Caco-2 (cell line): ENCODE measurements at regions not wholly inside any gene's neighbourhood (a gene's known extent, or its start where the extent isn't known, plus 50 kb on each side); places are given as distances from the start of the nearest gene placed in this dataset.
"Not testable (repeated sequence)": the region's sequence is repeated elsewhere in the genome, so short reads cannot be mapped to it uniquely, and the experiment has no call there.

Experiments
- BruUV-seq: library from RNA; stranded (reverse); fragments of 400-500 nt; replicated peaks from 2 replicates; lab custom pipeline; 2021; lab: Mats Ljungman, UMichigan
- CTCF ChIA-PET: fragments of 300-600 bp; sonication (Branson Sonifier 250); formaldehyde crosslinking; loops from one replicate; lab custom pipeline; 2022; ENCODE audit warnings: antibody characterized with exemption; lab: Charles Lee
- POLR2A ChIA-PET: fragments of 300-600 bp; sonication (Branson Sonifier 250); formaldehyde crosslinking; loops from one replicate; lab custom pipeline; 2022; ENCODE audit warnings: antibody characterized with exemption; lab: Charles Lee
- DNase-seq, 2 experiments: peaks; one replicate each; pipeline versions ENCODE4 v3.0.0 to v3.0.0-alpha.2; 2020 to 2022
- H3K27me3 ChIP-seq: replicated peaks from 2 replicates; pipeline ENCODE4 v1.6.0; 2011; ENCODE audit warnings: low read length; ENCODE audit not compliant: control insufficient read depth, insufficient read depth
- H3K36me3 ChIP-seq: 2 replicates; pipeline ENCODE4 v1.5.1; 2011; ENCODE audit warnings: low read length; ENCODE audit not compliant: control insufficient read depth, insufficient read depth
- H3K4me1 ChIP-seq: fragments of 250-450 bp; sonication (Bioruptor Pico); 2 replicates; pipeline ENCODE4 v1.5.1; 2020; ENCODE audit warnings: mild to moderate bottlenecking
- H3K4me3 ChIP-seq: 2 replicates; pipeline ENCODE4 v1.5.1; 2011; ENCODE audit warnings: low read depth, mild to moderate bottlenecking, control low read depth, low read length
- H3K9me3 ChIP-seq: fragments of 250-450 bp; sonication (Bioruptor Pico); 2 replicates; pipeline ENCODE4 v1.5.1; 2020; ENCODE audit warnings: mild to moderate bottlenecking, moderate library complexity
- H3K27ac Mint-ChIP-seq: one replicate; pipeline ENCODE4 v1.8.0; 2022; ENCODE audit warnings: mixed read lengths; ENCODE audit not compliant: unreplicated experiment
- H3K27me3 Mint-ChIP-seq: one replicate; pipeline ENCODE4 v1.8.0; 2022; ENCODE audit warnings: mixed read lengths; ENCODE audit not compliant: insufficient read depth, unreplicated experiment
- H3K36me3 Mint-ChIP-seq: one replicate; pipeline ENCODE4 v1.8.0; 2022; ENCODE audit warnings: mild to moderate bottlenecking, mixed read lengths; ENCODE audit not compliant: insufficient read depth, unreplicated experiment
- H3K4me1 Mint-ChIP-seq: one replicate; pipeline ENCODE4 v1.8.0; 2022; ENCODE audit warnings: low read depth, mixed read lengths; ENCODE audit not compliant: unreplicated experiment
- H3K4me3 Mint-ChIP-seq: one replicate; pipeline ENCODE4 v1.8.0; 2022; ENCODE audit warnings: mild to moderate bottlenecking, moderate library complexity, mixed read lengths; ENCODE audit not compliant: unreplicated experiment
- H3K9me3 Mint-ChIP-seq: one replicate; pipeline ENCODE4 v1.8.0; 2022; ENCODE audit warnings: mixed read lengths; ENCODE audit not compliant: unreplicated experiment
- CTCF ChIP-seq, 2 experiments: fragments of 200-600 bp in 1 of 2; IDR thresholded peaks; 1 replicate in 1 of 2; 2 replicates in 1 of 2; pipeline versions ENCODE4 v1.5.1 to v1.8.0; 2011 to 2022; ENCODE audit warnings: antibody characterized with exemption in 1 of 2, control low read depth in 1 of 2, inconsistent platforms in 1 of 2, low read depth in 1 of 2, low read length in 1 of 2, mild to moderate bottlenecking in 1 of 2, moderate library complexity in 1 of 2; ENCODE audit not compliant: insufficient read depth in 1 of 2, severe bottlenecking in 1 of 2, unreplicated experiment in 1 of 2
- intact Hi-C: fragments of 100-400 bp; cut with micrococcal nuclease; formaldehyde crosslinking; loops from one replicate; pipeline ENCODE4 v1.10.0; 2022; ENCODE audit not compliant: unreplicated experiment

DNA sequence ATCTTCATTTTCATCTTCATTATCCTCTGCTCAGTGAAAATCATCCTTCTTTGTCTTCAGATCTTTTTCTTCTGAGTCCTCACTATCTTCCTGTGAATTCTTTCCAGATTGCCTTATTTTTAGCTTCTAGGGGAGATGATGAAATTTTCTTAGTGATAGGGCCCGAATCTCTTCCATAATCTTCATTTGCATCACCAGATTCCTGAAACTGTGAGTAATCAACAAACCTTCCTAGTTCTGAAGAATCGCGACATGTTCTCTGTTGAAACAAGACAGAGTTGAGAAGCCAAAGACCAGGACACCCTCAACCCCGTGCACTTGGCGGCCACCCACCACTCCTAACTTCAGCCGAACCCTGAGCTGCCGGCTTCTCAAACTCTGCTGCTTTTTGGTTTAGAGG is 92.8 kb upstream of the CDC42BPA start:
- no peak overlapping the region for H3K27ac Mint-ChIP-seq
- POLR2A ChIA-PET, result no interaction called here

GRCh38 chr1:227406332-227406731 is 88.0 kb upstream of the CDC42BPA start:
- H3K4me1 ChIP-seq, intact Hi-C loops, H3K4me1 Mint-ChIP-seq, BruUV-seq, H3K27me3 Mint-ChIP-seq, H3K9me3 ChIP-seq, H3K4me3 Mint-ChIP-seq, CTCF ChIA-PET, H3K4me3 ChIP-seq, H3K27ac Mint-ChIP-seq, H3K36me3 ChIP-seq, POLR2A ChIA-PET, H3K9me3 Mint-ChIP-seq, H3K36me3 Mint-ChIP-seq, DNase-seq, H3K27me3 ChIP-seq: not testable (repeated sequence)

More for the DNA sequence above, 92.8 kb upstream of the CDC42BPA start:
- no peaks in the 10 kb centered on the region for H3K36me3 ChIP-seq
- H3K27me3 ChIP-seq, result no peaks in the 10 kb centered on the region
- no peaks in the 10 kb centered on the region for H3K4me1 ChIP-seq
- Mint-ChIP-seq H3K9me3 (no peaks in the 10 kb centered on the region), H3K36me3 (no peaks in the 10 kb centered on the region), H3K4me3 (no peak overlapping the region), H3K27me3 (peaks cover 3% of the 10 kb centered on the region), H3K4me1 (no peaks in the 10 kb centered on the region)
- no peaks in the 10 kb centered on the region for H3K9me3 ChIP-seq
- no peak overlapping the region for H3K4me3 ChIP-seq
- DNase-seq, result no peak
- intact Hi-C loops, result no loop called here
- no peak for TF ChIP-seq CTCF (IDR thresholded peaks at IDR 0.05; ENCODE audit: insufficient read depth in 1 of 2, low read depth in 1 of 2, low read length in 1 of 2, severe bottlenecking in 1 of 2, unreplicated experiment in 1 of 2)
- no TSS peak for BruUV-seq
- CTCF ChIA-PET, result no interaction called here

DNA sequence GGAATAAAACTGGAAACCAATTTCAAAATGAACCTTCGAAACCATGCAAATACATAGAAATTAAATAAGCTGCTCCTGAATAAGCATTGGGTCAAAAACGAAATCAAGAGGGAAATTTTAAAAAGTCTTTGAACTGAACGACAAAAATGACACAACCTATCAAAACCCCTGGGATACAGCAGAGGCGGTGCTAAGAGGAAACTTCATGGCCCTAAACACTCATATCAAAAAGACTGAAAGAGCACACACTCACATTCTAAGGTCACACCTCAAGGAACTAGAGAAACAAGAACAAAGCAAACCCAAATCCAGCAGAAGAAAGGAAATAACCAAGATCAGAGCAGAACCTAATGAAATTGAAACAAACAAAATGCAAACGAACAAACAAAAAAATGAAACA is 85.2 kb upstream of the CDC42BPA start:
- Mint-ChIP-seq H3K9me3 (no peaks in the 10 kb centered on the region), H3K4me3 (no peak overlapping the region), H3K36me3 (no peaks in the 10 kb centered on the region), H3K4me1 (peaks cover 6% of the 10 kb centered on the region), H3K27me3 (no peaks in the 10 kb centered on the region), H3K27ac (no peak overlapping the region)
- Histone ChIP-seq H3K4me3 (no peak overlapping the region), H3K27me3 (no peaks in the 10 kb centered on the region), H3K9me3 (no peaks in the 10 kb centered on the region), H3K4me1 (0 out of 2 replicates have a peak, but pooled peaks cover 2% of the 10 kb centered on the region), H3K36me3 (no peaks in the 10 kb centered on the region; the same call in 1 of the 2 replicates)
- BruUV-seq, result no TSS peak
- intact Hi-C loops, result no loop called here
- no peak for TF ChIP-seq CTCF (IDR thresholded peaks at IDR 0.05; ENCODE audit: insufficient read depth in 1 of 2, low read depth in 1 of 2, low read length in 1 of 2, severe bottlenecking in 1 of 2, unreplicated experiment in 1 of 2)
- DNase-seq, result no peak
- POLR2A ChIA-PET, result no interaction called here
- CTCF ChIA-PET, result no interaction called here
